ENCODE measurements at regions not wholly inside any gene's neighbourhood (a gene's known extent, or its start where the extent isn't known, plus 50 kb on each side); places are given as distances from the start of the nearest gene placed in this dataset.
A peak's percentile ranks its signal among the peaks of the same experiment; 100 is the strongest.

- DNase-seq (ENCODE audit: insufficient read length): no peak
- FAIRE-seq: peak; percentile 40
- TF ChIP-seq TAF1 (IDR thresholded peaks at IDR 0.05; ENCODE audit: borderline replicate concordance, low read depth, low read length): no peak
- no peak for TF ChIP-seq POLR2A (IDR thresholded peaks at IDR 0.05; ENCODE audit: low read depth, low read length)
- TF ChIP-seq POLR2AphosphoS5 (IDR thresholded peaks at IDR 0.05; ENCODE audit: low read depth, low read length): no peak
Observed at GRCh38 chr5:89208811-89209210, 325.8 kb upstream of the MEF2C start.

- TF ChIP-seq POLR2AphosphoS5 (IDR thresholded peaks at IDR 0.05; ENCODE audit: low read depth, low read length) (no peak), POLR2A (IDR thresholded peaks at IDR 0.05; ENCODE audit: low read depth, low read length) (no peak), TAF1 (IDR thresholded peaks at IDR 0.05; ENCODE audit: borderline replicate concordance, low read depth, low read length) (no peak)
- DNase-seq (ENCODE audit: insufficient read length): no peak
- FAIRE-seq: no peak
Observed at GRCh38 chr5:89208392-89208791, 325.4 kb upstream of the MEF2C start.

- no peak for TF ChIP-seq TAF1 (IDR thresholded peaks at IDR 0.05; ENCODE audit: borderline replicate concordance, low read depth, low read length)
- no peak for TF ChIP-seq POLR2AphosphoS5 (IDR thresholded peaks at IDR 0.05; ENCODE audit: low read depth, low read length)
- no peak for TF ChIP-seq POLR2A (IDR thresholded peaks at IDR 0.05; ENCODE audit: low read depth, low read length)
- FAIRE-seq (no peak), DNase-seq (ENCODE audit: insufficient read length) (no peak)
Observed at GRCh38 chr5:89204756-89205155, 321.8 kb upstream of the MEF2C start.

GRCh38 chr5:89203611-89204010 lies 320.6 kb upstream of the MEF2C start:
- no peak for TF ChIP-seq POLR2A (IDR thresholded peaks at IDR 0.05; ENCODE audit: low read depth, low read length)
- FAIRE-seq (no peak), DNase-seq (ENCODE audit: insufficient read length) (no peak)

GRCh38 chr5:89200899-89201298 lies 317.9 kb upstream of the MEF2C start:
- no peak for TF ChIP-seq TAF1 (IDR thresholded peaks at IDR 0.05; ENCODE audit: borderline replicate concordance, low read depth, low read length)
- TF ChIP-seq POLR2AphosphoS5 (IDR thresholded peaks at IDR 0.05; ENCODE audit: low read depth, low read length): no peak
- no peak for TF ChIP-seq POLR2A (IDR thresholded peaks at IDR 0.05; ENCODE audit: low read depth, low read length)
- FAIRE-seq (no peak), DNase-seq (ENCODE audit: insufficient read length) (no peak)

GRCh38 chr5:89199306-89199705 lies 316.3 kb upstream of the MEF2C start:
- TF ChIP-seq TAF1 (IDR thresholded peaks at IDR 0.05; ENCODE audit: borderline replicate concordance, low read depth, low read length) (no peak), POLR2AphosphoS5 (IDR thresholded peaks at IDR 0.05; ENCODE audit: low read depth, low read length) (no peak), POLR2A (IDR thresholded peaks at IDR 0.05; ENCODE audit: low read depth, low read length) (no peak)
- DNase-seq (ENCODE audit: insufficient read length) (no peak), FAIRE-seq (no peak)

GRCh38 chr5:89191374-89191773 lies 308.4 kb upstream of the MEF2C start:
- no peak for TF ChIP-seq POLR2AphosphoS5 (IDR thresholded peaks at IDR 0.05; ENCODE audit: low read depth, low read length)
- TF ChIP-seq TAF1 (IDR thresholded peaks at IDR 0.05; ENCODE audit: borderline replicate concordance, low read depth, low read length): no peak
- no peak for TF ChIP-seq POLR2A (IDR thresholded peaks at IDR 0.05; ENCODE audit: low read depth, low read length)
- no peak for FAIRE-seq
- DNase-seq (ENCODE audit: insufficient read length): no peak

GRCh38 chr5:89190515-89191265 lies 307.7 kb upstream of the MEF2C start:
- FAIRE-seq (no peak), DNase-seq (ENCODE audit: insufficient read length) (no peak)
- TF ChIP-seq TAF1 (IDR thresholded peaks at IDR 0.05; ENCODE audit: borderline replicate concordance, low read depth, low read length) (no peak), POLR2AphosphoS5 (IDR thresholded peaks at IDR 0.05; ENCODE audit: low read depth, low read length) (no peak), POLR2A (IDR thresholded peaks at IDR 0.05; ENCODE audit: low read depth, low read length) (no peak)

GRCh38 chr5:89187883-89188465 lies 305.0 kb upstream of the MEF2C start:
- no peak for TF ChIP-seq TAF1 (IDR thresholded peaks at IDR 0.05; ENCODE audit: borderline replicate concordance, low read depth, low read length)
- TF ChIP-seq POLR2AphosphoS5 (IDR thresholded peaks at IDR 0.05; ENCODE audit: low read depth, low read length): no peak
- no peak for TF ChIP-seq POLR2A (IDR thresholded peaks at IDR 0.05; ENCODE audit: low read depth, low read length)
- DNase-seq (ENCODE audit: insufficient read length) (no peak), FAIRE-seq (no peak)

- no peak for DNase-seq (ENCODE audit: insufficient read length)
- TF ChIP-seq TAF1 (IDR thresholded peaks at IDR 0.05; ENCODE audit: borderline replicate concordance, low read depth, low read length) (no peak), POLR2A (IDR thresholded peaks at IDR 0.05; ENCODE audit: low read depth, low read length) (no peak), POLR2AphosphoS5 (IDR thresholded peaks at IDR 0.05; ENCODE audit: low read depth, low read length) (no peak)
- no peak for FAIRE-seq
Observed at GRCh38 chr5:89187268-89187667, 304.3 kb upstream of the MEF2C start.

- no peak for DNase-seq (ENCODE audit: insufficient read length)
- no peak for FAIRE-seq
Observed at GRCh38 chr5:89181546-89181945, 298.6 kb upstream of the MEF2C start.

GRCh38 chr5:89179731-89180130 lies 296.7 kb upstream of the MEF2C start:
- TF ChIP-seq POLR2A (IDR thresholded peaks at IDR 0.05; ENCODE audit: low read depth, low read length) (no peak), TAF1 (IDR thresholded peaks at IDR 0.05; ENCODE audit: borderline replicate concordance, low read depth, low read length) (no peak), POLR2AphosphoS5 (IDR thresholded peaks at IDR 0.05; ENCODE audit: low read depth, low read length) (no peak)
- FAIRE-seq: no peak
- no peak for DNase-seq (ENCODE audit: insufficient read length)

More at GRCh38 chr5:89181546-89181945, 298.6 kb upstream of the MEF2C start:
- TF ChIP-seq TAF1 (IDR thresholded peaks at IDR 0.05; ENCODE audit: borderline replicate concordance, low read depth, low read length) (no peak), POLR2A (IDR thresholded peaks at IDR 0.05; ENCODE audit: low read depth, low read length) (no peak), POLR2AphosphoS5 (IDR thresholded peaks at IDR 0.05; ENCODE audit: low read depth, low read length) (no peak)

All from GM12892 (cell line).